ENCODE measurements at regions not wholly inside any gene's neighbourhood (a gene's known extent, or its start where the extent isn't known, plus 50 kb on each side); places are given as distances from the start of the nearest gene placed in this dataset.

DNA sequence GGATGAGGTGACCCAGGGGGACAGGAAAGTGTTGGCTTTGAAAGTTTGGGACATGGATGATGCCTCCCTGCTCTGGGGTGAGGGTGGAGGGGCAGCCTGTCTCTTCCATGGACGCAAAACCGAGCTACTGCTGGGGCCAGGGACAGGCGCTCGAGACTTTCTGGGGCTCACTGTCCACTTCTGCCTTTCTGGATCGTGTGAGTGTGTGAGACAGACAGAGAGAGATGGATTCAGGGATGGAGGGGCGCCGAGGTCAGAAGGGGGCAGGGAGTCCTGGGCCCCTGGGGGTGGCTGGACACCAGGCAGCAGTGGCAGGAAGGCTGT is 78.0 kb upstream of the GATA5 start:
- WGBS, 5 donors = 60 to 74% (median 64%) methylated on average over 7 of the region's 7 CpGs

GRCh38 chr20:62554214-62554897 is 78.6 kb upstream of the GATA5 start:
- intact Hi-C loops (cut with DNase I; ENCODE audit: low total_unique reads) = no loop called here
- Histone ChIP-seq H3K27me3 (peaks cover 0 to 100% (median 74%) of the 10 kb centered on the region in 3 donors), H3K9me3 (no peaks in the 10 kb centered on the region), H3K4me1 (peaks cover 14 to 74% (median 48%) of the 10 kb centered on the region in 4 donors), H3K36me3 (no peaks in the 10 kb centered on the region), H3K27ac (peak overlapping the region in 2 of 5 donors; percentile 24 to 87), H3K4me3 (peak overlapping the region in 3 of 4 donors; percentile 1 to 16 (median 15))
- 38 to 53% (median 47%) methylated on average over 28 to 35 of the region's 35 CpGs for WGBS, 5 donors
- no peak for DNase-seq
- TF ChIP-seq EP300 (IDR thresholded peaks at IDR 0.05) = no peak
- no peak for TF ChIP-seq POLR2AphosphoS5 (IDR thresholded peaks at IDR 0.05)
- no peak for TF ChIP-seq POLR2A (IDR thresholded peaks at IDR 0.05)
- TF ChIP-seq, protein P1, sequence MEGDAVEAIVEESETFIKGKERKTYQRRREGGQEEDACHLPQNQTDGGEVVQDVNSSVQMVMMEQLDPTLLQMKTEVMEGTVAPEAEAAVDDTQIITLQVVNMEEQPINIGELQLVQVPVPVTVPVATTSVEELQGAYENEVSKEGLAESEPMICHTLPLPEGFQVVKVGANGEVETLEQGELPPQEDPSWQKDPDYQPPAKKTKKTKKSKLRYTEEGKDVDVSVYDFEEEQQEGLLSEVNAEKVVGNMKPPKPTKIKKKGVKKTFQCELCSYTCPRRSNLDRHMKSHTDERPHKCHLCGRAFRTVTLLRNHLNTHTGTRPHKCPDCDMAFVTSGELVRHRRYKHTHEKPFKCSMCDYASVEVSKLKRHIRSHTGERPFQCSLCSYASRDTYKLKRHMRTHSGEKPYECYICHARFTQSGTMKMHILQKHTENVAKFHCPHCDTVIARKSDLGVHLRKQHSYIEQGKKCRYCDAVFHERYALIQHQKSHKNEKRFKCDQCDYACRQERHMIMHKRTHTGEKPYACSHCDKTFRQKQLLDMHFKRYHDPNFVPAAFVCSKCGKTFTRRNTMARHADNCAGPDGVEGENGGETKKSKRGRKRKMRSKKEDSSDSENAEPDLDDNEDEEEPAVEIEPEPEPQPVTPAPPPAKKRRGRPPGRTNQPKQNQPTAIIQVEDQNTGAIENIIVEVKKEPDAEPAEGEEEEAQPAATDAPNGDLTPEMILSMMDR (IDR thresholded peaks at IDR 0.05) = no peak

More for the DNA sequence above, 78.0 kb upstream of the GATA5 start:
- Histone ChIP-seq H3K9me3 (no peaks in the 10 kb centered on the region), H3K27me3 (peaks cover 0 to 100% (median 80%) of the 10 kb centered on the region in 3 donors), H3K4me3 (peak overlapping the region in 3 of 4 donors; percentile 1 to 16 (median 15)), H3K4me1 (peaks cover 14 to 78% (median 48%) of the 10 kb centered on the region in 4 donors), H3K27ac (peak overlapping the region in 2 of 5 donors; percentile 24 to 87), H3K36me3 (no peaks in the 10 kb centered on the region)
- no peak for DNase-seq
- intact Hi-C loops (cut with DNase I; ENCODE audit: low total_unique reads) = no loop called here
- TF ChIP-seq POLR2AphosphoS5 (IDR thresholded peaks at IDR 0.05) = no peak
- TF ChIP-seq EP300 (IDR thresholded peaks at IDR 0.05) = no peak
- no peak for TF ChIP-seq POLR2A (IDR thresholded peaks at IDR 0.05)
- TF ChIP-seq, protein P1 (IDR thresholded peaks at IDR 0.05) = no peak

- Histone ChIP-seq H3K27ac (peak overlapping the region in 2 of 5 donors; percentile 46 to 87), H3K9me3 (no peaks in the 10 kb centered on the region)
Measured at GRCh38 chr20:62554898-62555641, 79.3 kb upstream of the GATA5 start.

More at GRCh38 chr20:62554898-62555641, 79.3 kb upstream of the GATA5 start:
- Histone ChIP-seq H3K27me3 (peaks cover 0 to 93% (median 73%) of the 10 kb centered on the region in 3 donors), H3K4me1 (peaks cover 14 to 67% (median 41%) of the 10 kb centered on the region in 4 donors), H3K4me3 (no peak overlapping the region), H3K36me3 (no peaks in the 10 kb centered on the region)
- DNase-seq = no peak
- intact Hi-C loops (cut with DNase I; ENCODE audit: low total_unique reads) = no loop called here
- TF ChIP-seq POLR2A (IDR thresholded peaks at IDR 0.05) = no peak
- no peak for TF ChIP-seq POLR2AphosphoS5 (IDR thresholded peaks at IDR 0.05)
- TF ChIP-seq, protein P1 (IDR thresholded peaks at IDR 0.05) = no peak
- 76 to 82% (median 79%) methylated on average over 22 to 27 of the region's 27 CpGs for WGBS, 5 donors

Measured in stomach (tissue), 8 donors.